Hypothalamus (tissue), 51 donors: ENCODE measurements at regions not wholly inside any gene's neighbourhood (a gene's known extent, or its start where the extent isn't known, plus 50 kb on each side); places are given as distances from the start of the nearest gene placed in this dataset.
A peak's percentile ranks its signal among the peaks of the same experiment; 100 is the strongest.

Experiments
- DNase-seq, 51 donors: peaks; one replicate each; lab custom pipeline; 2025; lab: John Stamatoyannopoulos, UW

DNA sequence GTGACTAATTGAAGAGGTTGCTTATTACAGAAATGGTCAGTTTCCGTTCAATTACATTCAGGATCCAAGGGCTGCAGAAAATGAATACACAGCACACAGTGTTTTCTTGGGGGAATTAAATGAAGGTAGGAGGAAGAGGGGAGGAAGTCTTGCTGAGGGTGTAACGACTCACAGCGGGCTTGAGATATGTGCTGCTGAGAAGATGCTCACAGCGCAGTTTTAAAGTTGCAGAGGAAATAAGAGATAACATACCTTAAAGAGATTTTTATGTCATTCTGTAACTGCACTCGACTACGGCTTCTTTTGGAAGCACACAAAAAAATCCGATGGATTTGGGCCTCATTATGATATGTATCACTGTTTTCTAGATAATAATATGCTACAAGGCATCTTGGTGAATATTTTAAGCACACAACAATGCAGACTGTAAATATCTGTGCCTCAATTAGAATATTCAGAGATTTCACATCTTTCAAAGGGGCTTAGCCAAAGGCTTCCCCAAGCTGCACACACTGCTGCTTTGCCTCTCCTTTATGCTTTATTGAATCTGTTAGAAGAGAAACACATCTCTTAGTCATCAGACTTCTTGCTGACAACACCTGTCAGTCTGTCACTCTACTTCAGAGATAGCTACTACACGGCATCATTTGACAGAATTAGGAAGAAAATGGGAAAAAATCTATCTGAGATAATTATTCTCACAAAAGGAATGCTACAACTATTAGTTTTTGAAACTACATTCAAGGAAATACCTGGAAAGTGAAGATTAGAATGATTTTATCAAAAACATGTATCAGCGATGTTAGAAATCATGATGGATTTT, 773.2 kb downstream of the OTOL1 start:
- DNase-seq: no peak

DNA sequence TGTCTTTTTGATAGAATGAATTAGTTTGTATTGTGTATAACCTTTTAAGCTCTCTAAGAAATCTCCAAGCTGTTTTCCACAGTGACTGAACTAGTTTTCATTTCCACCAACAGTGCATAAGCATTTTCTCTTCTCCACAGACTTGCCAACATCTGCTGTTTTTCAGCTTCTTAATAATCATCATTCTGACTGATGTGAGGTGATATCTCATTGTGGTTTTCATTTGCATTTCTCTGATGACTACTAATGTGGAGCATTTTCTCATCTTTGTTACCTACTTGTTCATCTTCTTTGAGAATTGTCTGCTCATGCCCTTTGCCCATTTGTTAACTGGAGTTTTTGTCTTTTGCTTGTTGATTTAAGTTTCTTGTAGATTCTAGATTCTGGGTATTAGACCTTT, 777.5 kb downstream of the OTOL1 start:
- DNase-seq: no peak

- no peak for DNase-seq
Observed at GRCh38 chr3:162278834-162279233, 782.2 kb downstream of the OTOL1 start.

DNA sequence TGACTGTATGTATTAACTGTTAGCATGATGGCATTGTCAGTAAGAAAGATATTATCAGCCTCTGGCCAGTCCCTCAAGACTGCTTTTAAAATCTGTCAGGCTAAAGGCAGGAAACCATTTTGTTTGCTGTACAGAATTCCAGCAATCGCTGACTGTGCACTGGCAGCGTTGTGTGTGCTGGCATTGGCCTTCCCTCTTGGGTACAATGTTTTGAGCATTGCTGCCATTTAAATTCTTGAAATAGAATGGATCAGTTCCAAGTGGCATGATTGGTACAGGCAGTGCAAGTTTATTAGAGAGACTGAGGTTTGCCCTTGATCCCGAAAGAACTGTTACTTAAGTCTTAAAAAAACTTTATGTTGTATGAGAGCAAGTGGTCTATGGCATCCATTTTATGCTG, 788.7 kb downstream of the OTOL1 start:
- DNase-seq: no peak

- DNase-seq: no peak
Observed at GRCh38 chr3:162287600-162287999, 791.0 kb downstream of the OTOL1 start.

- no peak for DNase-seq
Observed at GRCh38 chr3:162292409-162292808, 795.8 kb downstream of the OTOL1 start.

DNA sequence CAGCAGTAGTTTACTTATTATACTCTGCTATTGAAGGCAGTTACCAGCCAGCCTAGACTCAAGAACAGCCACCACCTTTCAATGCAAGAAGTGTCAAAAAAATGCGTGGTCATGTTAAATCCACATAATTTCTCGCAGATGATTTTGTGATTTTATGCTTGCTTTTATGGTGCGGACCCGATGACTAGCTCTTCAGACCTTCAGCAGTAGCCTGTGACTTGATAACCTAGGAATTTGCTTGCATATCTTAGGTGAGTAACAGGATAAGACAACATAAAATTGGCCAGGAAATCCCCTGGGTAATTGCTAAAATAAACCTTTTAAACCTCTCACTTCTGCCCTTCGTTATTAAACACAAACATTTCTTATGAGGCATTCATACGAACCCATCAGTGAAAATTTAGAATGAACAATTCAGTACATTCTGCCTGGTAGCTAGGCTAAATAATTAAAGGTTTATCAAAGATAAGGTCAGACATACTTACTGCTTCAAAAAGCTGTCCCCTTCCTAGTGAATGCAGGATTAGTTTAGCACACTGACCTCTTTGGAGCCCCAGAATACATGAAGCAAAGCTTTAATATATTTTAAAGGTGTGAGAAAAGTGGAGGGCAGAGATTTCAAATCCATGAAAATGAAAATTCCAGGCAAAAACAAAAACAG, 798.8 kb downstream of the OTOL1 start:
- DNase-seq: no peak

GRCh38 chr3:162302983-162303624, 806.5 kb downstream of the OTOL1 start:
- DNase-seq: no peak

DNA sequence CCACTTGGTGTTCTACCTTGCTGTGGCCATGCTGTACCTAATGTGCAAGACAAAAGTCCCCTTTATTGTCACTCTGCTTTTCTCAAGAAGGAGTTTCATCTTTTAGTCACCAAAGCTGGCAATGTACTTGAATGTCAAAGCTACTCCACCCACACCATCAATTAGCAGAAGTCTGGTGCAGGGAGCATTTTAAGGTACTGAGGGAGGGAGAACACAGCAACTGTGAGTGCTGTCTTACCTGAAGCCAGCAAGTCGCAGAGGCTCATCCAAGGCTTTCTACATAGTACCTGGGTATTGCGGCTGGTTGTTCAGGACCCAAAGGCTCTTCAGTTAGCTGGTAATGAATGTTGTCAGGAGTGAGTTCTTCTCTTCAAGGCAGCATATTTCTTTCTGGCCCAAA, 820.4 kb downstream of the OTOL1 start:
- peak in 1 of 51 donors; percentile 3 for DNase-seq

DNA sequence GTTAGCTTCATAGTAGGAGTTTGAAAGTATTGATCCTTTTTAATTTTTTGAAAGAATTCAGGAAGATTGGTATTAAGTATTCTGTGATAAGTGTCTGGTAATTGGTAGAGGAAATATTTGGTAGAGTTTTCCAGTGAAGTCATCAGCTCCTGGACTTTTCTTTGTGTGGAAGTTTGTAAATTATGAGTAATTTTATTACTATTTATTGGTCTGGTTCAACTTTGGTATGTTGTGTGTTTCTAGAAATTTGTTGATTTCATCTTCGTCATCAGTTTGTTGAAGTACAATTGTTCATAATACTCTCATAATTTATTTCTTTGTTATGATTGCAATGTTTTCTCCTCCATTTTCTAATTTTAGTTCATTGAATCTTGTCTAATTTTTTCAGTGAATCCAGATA, 832.0 kb downstream of the OTOL1 start:
- DNase-seq: no peak

DNA sequence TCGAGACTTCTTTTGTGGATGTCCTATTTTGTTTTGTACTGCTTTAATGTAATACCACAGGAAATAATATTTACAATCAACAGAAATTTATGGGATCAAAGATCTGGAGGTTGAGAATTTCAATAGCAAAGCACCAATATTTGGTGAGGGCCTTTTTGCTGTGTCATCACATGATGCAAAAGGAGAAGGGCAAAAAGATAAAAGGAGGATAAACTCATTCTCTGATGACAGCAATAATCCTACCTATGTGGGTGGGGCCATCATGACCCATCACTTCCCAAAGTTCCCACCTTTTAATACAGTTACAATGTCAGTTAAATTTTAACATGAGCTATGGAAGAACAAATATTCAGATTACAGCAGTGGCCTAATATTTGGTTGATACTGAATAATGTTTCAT, 832.9 kb downstream of the OTOL1 start:
- no peak for DNase-seq

- no peak for DNase-seq
Observed at GRCh38 chr3:162332344-162332743, 835.7 kb downstream of the OTOL1 start.

DNA sequence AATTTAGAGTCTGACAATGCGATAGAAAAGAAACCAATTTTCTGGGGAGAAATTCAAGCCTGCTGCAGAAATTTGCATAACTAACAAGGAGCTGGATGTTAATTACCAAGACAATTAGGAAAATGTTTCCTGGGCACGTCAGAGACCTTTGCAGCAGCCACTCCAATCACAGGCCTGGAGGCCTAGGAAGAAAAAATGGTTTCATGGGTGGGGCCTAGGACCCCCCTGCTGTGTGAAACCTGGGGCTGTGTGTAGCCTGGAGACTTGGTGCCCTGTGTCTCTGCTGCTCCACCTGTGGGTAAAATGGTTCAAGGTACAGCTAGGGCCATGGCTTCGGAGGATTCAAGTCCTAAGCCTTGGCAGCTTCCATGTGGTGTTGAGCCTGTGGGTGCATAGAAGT, 837.9 kb downstream of the OTOL1 start:
- DNase-seq: no peak

DNA sequence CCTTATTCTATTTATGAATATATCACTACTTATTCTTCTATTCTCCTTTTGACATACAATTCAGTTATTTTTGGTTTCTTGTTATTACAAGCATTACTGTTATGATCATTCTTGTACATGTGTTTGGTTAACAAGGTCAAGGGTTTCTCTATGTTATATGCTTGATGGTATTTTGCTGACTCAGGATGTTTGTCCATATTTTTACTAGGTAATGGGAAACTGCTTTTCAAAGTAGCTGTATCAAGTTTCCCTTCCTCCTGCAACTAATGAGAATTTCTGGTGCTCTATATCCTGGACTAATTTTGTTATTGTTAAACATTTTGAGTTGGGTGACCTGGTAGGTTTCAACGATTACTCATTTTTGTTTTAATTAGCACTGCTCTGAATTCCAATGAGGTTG, 841.0 kb downstream of the OTOL1 start:
- DNase-seq: no peak

DNA sequence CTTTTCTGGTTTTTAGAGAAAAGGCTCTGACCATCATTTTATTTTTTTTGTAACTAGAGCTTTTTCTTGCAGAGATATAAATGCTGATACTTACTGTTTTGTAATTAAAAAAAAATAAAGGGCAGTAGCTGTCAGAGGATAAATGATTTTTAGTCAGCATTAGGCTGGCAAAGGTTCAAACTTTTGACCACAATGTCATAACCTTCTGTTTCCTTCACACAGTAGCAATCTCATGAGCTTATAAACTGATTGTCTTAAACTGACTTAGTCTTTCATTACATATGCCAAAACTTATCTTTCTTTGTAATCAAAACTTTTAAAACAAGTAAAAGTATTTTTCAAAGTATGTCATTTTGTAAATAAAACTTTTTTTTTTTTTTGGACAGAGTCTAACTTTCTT, 841.9 kb downstream of the OTOL1 start:
- DNase-seq: no peak

DNA sequence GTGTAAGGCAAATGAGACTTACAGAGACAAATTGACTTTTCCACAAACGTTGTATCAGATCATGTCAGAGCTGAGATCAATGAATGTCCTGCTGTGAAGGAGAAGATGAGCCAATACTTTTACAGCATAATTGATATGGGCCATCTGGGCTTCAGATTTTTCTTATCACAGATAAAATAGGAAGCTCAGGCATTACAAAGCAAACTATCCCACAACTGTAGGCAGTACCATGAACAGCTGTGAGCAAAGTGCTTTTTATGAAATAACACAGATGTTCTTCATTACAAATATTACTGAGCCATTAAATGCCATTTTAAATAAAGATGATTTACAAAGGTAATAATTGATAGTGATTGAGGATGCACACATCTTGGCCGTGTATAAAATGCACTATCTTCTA, 852.3 kb downstream of the OTOL1 start:
- DNase-seq: no peak

- DNase-seq: no peak
Observed at GRCh38 chr3:162353414-162353813, 856.8 kb downstream of the OTOL1 start.

- no peak for DNase-seq
Observed at GRCh38 chr3:162354356-162354755, 857.7 kb downstream of the OTOL1 start.

DNA sequence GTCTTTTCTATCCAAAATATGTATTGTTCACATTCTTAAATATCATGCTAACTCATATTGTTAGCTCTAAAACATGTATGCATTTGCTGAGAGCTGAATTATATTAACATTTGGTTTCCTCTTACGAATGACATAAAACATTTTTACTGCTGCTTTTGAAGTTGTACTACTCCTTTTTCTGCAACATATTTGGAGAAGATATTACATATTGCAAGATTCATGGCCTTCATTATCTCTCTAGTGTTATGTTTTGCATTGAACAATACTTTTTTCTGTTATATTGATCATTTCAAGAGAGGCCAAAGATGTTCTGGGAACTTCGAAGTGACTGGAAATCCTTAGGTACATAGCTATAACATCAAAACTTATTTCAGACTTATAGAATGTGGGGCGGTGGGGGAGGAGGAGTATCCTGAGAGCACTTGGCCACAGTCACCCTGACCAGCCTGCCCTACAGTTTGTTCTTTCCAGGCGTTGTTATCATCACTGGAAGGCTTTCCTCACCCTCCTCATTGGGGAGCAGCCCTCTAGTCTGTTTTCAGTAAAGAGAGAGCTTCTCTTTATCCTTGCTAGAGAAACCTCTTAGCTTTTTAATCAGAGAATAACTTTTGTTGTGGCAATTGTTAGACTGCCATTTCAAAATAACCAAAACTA, 868.6 kb downstream of the OTOL1 start:
- no peak for DNase-seq

- DNase-seq: no peak
Observed at GRCh38 chr3:162366166-162366766, 869.7 kb downstream of the OTOL1 start.
